ENCODE measurements at regions not wholly inside any gene's neighbourhood (a gene's known extent, or its start where the extent isn't known, plus 50 kb on each side); places are given as distances from the start of the nearest gene placed in this dataset.

GRCh38 chr6:50202766-50203165 is 153.0 kb upstream of the DEFB112 start:
- no peaks in the 10 kb centered on the region for H4K20me1 ChIP-seq (ENCODE audit: insufficient read depth, low read length)
- H3K9me3 ChIP-seq (ENCODE audit: control insufficient read depth, insufficient read depth, low read length) = no peaks in the 10 kb centered on the region
- no peak overlapping the region for H4K91ac ChIP-seq (ENCODE audit: insufficient read depth, low read depth, low read length)
- H3K4me2 ChIP-seq (ENCODE audit: low read depth, low read length) = no peak overlapping the region
- no peaks in the 10 kb centered on the region for H3K36me3 ChIP-seq (ENCODE audit: control insufficient read depth, insufficient read depth, low read length)
- no peak overlapping the region for H3K4me3 ChIP-seq (ENCODE audit: insufficient read depth, low read depth, low read length)
- H2BK120ac ChIP-seq (ENCODE audit: low read depth, low read length) = no peak overlapping the region
- no peak overlapping the region for H4K8ac ChIP-seq (ENCODE audit: low read depth in 2 of 2, low read length in 2 of 2)
- no TSS peak for BruUV-seq (replicated peaks)
- ChIA-PET POLR2A (ENCODE audit: unreplicated experiment) (no interaction called here), CTCF (no interaction called here)
- no peak overlapping the region for H2BK15ac ChIP-seq (ENCODE audit: low read depth, low read length)
- in situ Hi-C loops (cut with MboI; ENCODE audit: low sequenced_read_pairs) = no loop called here
- no peak overlapping the region for H2AK9ac ChIP-seq (replicated peaks; ENCODE audit: low read depth, low read length, poor library complexity)
- no peak for DNase-seq
- no peak overlapping the region for H3K23ac ChIP-seq (ENCODE audit: low read depth, low read length)
- dilution Hi-C loops (cut with HindIII; ENCODE audit: low sequenced_read_pairs, unreplicated experiment) = no loop called here
- H2AK5ac ChIP-seq (ENCODE audit: low read depth, low read length) = no peak overlapping the region
- no peaks in the 10 kb centered on the region for H3K27me3 ChIP-seq (ENCODE audit: control insufficient read depth, insufficient read depth, low read length)
- no peak overlapping the region for H3K9ac ChIP-seq (ENCODE audit: low read depth, low read length)
- H2AFZ ChIP-seq (replicated peaks; ENCODE audit: low read length, poor library complexity) = no peak overlapping the region
- no peaks in the 10 kb centered on the region for H3K4me1 ChIP-seq (ENCODE audit: control insufficient read depth, insufficient read depth, low read length)
- intact Hi-C loops (cut with micrococcal nuclease) = no loop called here
- no peak overlapping the region for H3K27ac ChIP-seq (ENCODE audit: insufficient read depth, low read length)
- H3K4ac ChIP-seq (ENCODE audit: low read depth, low read length) = no peak overlapping the region
- H3K56ac ChIP-seq (ENCODE audit: extremely low read depth, insufficient read depth, low read length) = no peak overlapping the region
- no peaks in the 10 kb centered on the region for H3K9me1 ChIP-seq (ENCODE audit: insufficient read depth, low read length)
- H3K14ac ChIP-seq (replicated peaks; ENCODE audit: low read depth, low read length) = no peak overlapping the region
- no peak for ATAC-seq (ENCODE audit: low read depth)
- no peak overlapping the region for H2BK20ac ChIP-seq (ENCODE audit: low read depth, low read length)
- no peak overlapping the region for H3K18ac ChIP-seq (ENCODE audit: low read depth, low read length)
- H3K79me1 ChIP-seq (ENCODE audit: low read depth in 1 of 2, low read length in 2 of 2) = no peaks in the 10 kb centered on the region
- no peak overlapping the region for H2BK5ac ChIP-seq (ENCODE audit: low read depth, low read length, poor library complexity, severe bottlenecking)
- H4K5ac ChIP-seq (ENCODE audit: low read depth, low read length) = no peak overlapping the region
- TF ChIP-seq BHLHE40 (IDR thresholded peaks at IDR 0.05; ENCODE audit: low read depth, low read length) = no peak
- no peak for TF ChIP-seq NFE2L2 (IDR thresholded peaks at IDR 0.05; ENCODE audit: low read depth, low read length)
- no peak for TF ChIP-seq USF2 (IDR thresholded peaks at IDR 0.05; ENCODE audit: low read depth, low read length)
- TF ChIP-seq SMC3 (IDR thresholded peaks at IDR 0.05; ENCODE audit: low read depth, low read length) = no peak
- TF ChIP-seq RFX5 (IDR thresholded peaks at IDR 0.05; ENCODE audit: low read depth, low read length) = no peak
- TF ChIP-seq CHD1 (IDR thresholded peaks at IDR 0.05; ENCODE audit: low read depth, low read length) = no peak
- TF ChIP-seq CEBPB (IDR thresholded peaks at IDR 0.05; ENCODE audit: low read depth, low read length) = no peak
- TF ChIP-seq MAZ (IDR thresholded peaks at IDR 0.05; ENCODE audit: borderline replicate concordance, low read depth, low read length) = no peak
- TF ChIP-seq ELK1 (IDR thresholded peaks at IDR 0.05; ENCODE audit: borderline replicate concordance, low read depth, low read length) = no peak
- TF ChIP-seq CTCF (conservative IDR thresholded peaks at IDR 0.05; ENCODE audit: low read depth, low read length) = no peak
- no peak for TF ChIP-seq MXI1 (IDR thresholded peaks at IDR 0.05; ENCODE audit: borderline replicate concordance, low read depth, low read length)
- TF ChIP-seq MAFK (IDR thresholded peaks at IDR 0.05; ENCODE audit: low read depth, low read length) = no peak
- no peak for TF ChIP-seq FOS (IDR thresholded peaks at IDR 0.05; ENCODE audit: low read depth, low read length)
- TF ChIP-seq RCOR1 (IDR thresholded peaks at IDR 0.05; ENCODE audit: insufficient replicate concordance, low read length) = no peak
- TF ChIP-seq POLR2A (IDR thresholded peaks at IDR 0.05; ENCODE audit: low read depth, low read length) = no peak
- no peak for TF ChIP-seq RAD21 (IDR thresholded peaks at IDR 0.05; ENCODE audit: low read length)
